GM23248 (cell line): ENCODE measurements at regions not wholly inside any gene's neighbourhood (a gene's known extent, or its start where the extent isn't known, plus 50 kb on each side); places are given as distances from the start of the nearest gene placed in this dataset.

Experiments
- DNase-seq: peaks from one replicate; pipeline ENCODE4 v3.0.0-alpha.2; 2015
- H2AFZ ChIP-seq: fragments of 200-600 bp; sonication (generic); 2 replicates; pipeline ENCODE4 v1.6.1; 2016; ENCODE audit warnings: antibody characterized with exemption
- H3F3A ChIP-seq: fragments of 200-600 bp; sonication (generic); 2 replicates; pipeline ENCODE4 v1.6.1; 2016; ENCODE audit warnings: mild to moderate bottlenecking, antibody characterized with exemption, mixed run types; ENCODE audit not compliant: insufficient read depth
- H3K27ac ChIP-seq: fragments of 200-600 bp; sonication (generic); 2 replicates; pipeline ENCODE4 v1.5.1; 2016; ENCODE audit warnings: mild to moderate bottlenecking
- H3K27me3 ChIP-seq: fragments of 200-600 bp; sonication (generic); replicated peaks from 2 replicates; pipeline ENCODE4 v1.6.1; 2016; ENCODE audit warnings: mild to moderate bottlenecking; ENCODE audit not compliant: insufficient read depth
- H3K36me3 ChIP-seq: fragments of 200-600 bp; sonication (generic); 2 replicates; pipeline ENCODE4 v1.6.1; 2016; ENCODE audit warnings: low read depth, mild to moderate bottlenecking
- H3K4me1 ChIP-seq: fragments of 200-600 bp; sonication (generic); 2 replicates; pipeline ENCODE4 v1.6.1; 2016; ENCODE audit warnings: mild to moderate bottlenecking; ENCODE audit not compliant: insufficient read depth
- H3K4me2 ChIP-seq: fragments of 200-600 bp; sonication (generic); one replicate; pipeline ENCODE4 v1.6.1; 2016; ENCODE audit warnings: mild to moderate bottlenecking; ENCODE audit not compliant: unreplicated experiment
- H3K4me3 ChIP-seq: fragments of 200-600 bp; sonication (generic); 2 replicates; pipeline ENCODE4 v1.5.1; 2016; ENCODE audit warnings: mild to moderate bottlenecking
- H3K79me2 ChIP-seq: fragments of 200-600 bp; sonication (generic); 2 replicates; pipeline ENCODE4 v1.6.1; 2016; ENCODE audit warnings: mild to moderate bottlenecking; ENCODE audit not compliant: insufficient read depth
- H3K9ac ChIP-seq: fragments of 200-600 bp; sonication (generic); 2 replicates; pipeline ENCODE4 v1.6.1; 2016; ENCODE audit warnings: mild to moderate bottlenecking
- H3K9me2 ChIP-seq: fragments of 200-600 bp; sonication (generic); 2 replicates; pipeline ENCODE4 v1.6.1; 2016; ENCODE audit warnings: mixed run types, mild to moderate bottlenecking, moderate library complexity; ENCODE audit not compliant: insufficient read depth
- H3K9me3 ChIP-seq: fragments of 200-600 bp; sonication (generic); one replicate; pipeline ENCODE4 v1.6.1; 2017; ENCODE audit warnings: low read depth
- H4K20me1 ChIP-seq: fragments of 200-600 bp; sonication (generic); 2 replicates; pipeline ENCODE4 v1.6.0; 2016; ENCODE audit not compliant: insufficient read depth
- EZH2 ChIP-seq: fragments of 200-600 bp; sonication (generic); IDR thresholded peaks from 2 replicates; pipeline ENCODE4 v1.6.1; 2018; ENCODE audit warnings: antibody characterized with exemption, mild to moderate bottlenecking; ENCODE audit not compliant: insufficient read depth, poor library complexity, severe bottlenecking
- EZH2phosphoT487 ChIP-seq: fragments of 200-600 bp; sonication (generic); IDR thresholded peaks from 2 replicates; pipeline ENCODE4 v1.6.1; 2018; ENCODE audit warnings: antibody characterized with exemption, moderate library complexity, mild to moderate bottlenecking, low read depth; ENCODE audit not compliant: insufficient read depth
- WGBS, 2 experiments: methylation state at CpG; one replicate each; pipeline ENCODE4 v1.1.6; 2015 to 2017; ENCODE audit warnings: low lambda C conversion rate in 2 of 2, low coverage in 1 of 2; ENCODE audit errors: missing lambda C conversion rate in 2 of 2; 5-methylcytosine and 5-hydroxymethylcytosine counted together
- in situ Hi-C: fragments of 300-500 bp; cut with MboI; formaldehyde crosslinking; loops from 2 replicates; pipeline ENCODE4 v1.15.0; 2020

- H3K79me2 ChIP-seq, result no peaks in the 10 kb centered on the region
- H3F3A ChIP-seq, result no peaks in the 10 kb centered on the region
- no peaks in the 10 kb centered on the region for H3K36me3 ChIP-seq
- DNase-seq, result no peak
- H3K9ac ChIP-seq, result no peak overlapping the region
- no peaks in the 10 kb centered on the region for H3K9me3 ChIP-seq
- H4K20me1 ChIP-seq, result no peaks in the 10 kb centered on the region
- 0 to 8% methylated on average over 1 of the region's 1 CpG for WGBS, 2 experiments
- no peak for TF ChIP-seq EZH2
- H3K9me2 ChIP-seq, result no peaks in the 10 kb centered on the region
- in situ Hi-C loops, result no loop called here
- no peak overlapping the region for H2AFZ ChIP-seq
- no peaks in the 10 kb centered on the region for H3K27me3 ChIP-seq
- H3K27ac ChIP-seq, result no peak overlapping the region
- H3K4me2 ChIP-seq, result no peak overlapping the region
- no peaks in the 10 kb centered on the region for H3K4me1 ChIP-seq
- no peak overlapping the region for H3K4me3 ChIP-seq
Measured at GRCh38 chr11:21806508-21806907, 386.4 kb upstream of the ANO5 start.

- no peak for TF ChIP-seq EZH2phosphoT487
- TF ChIP-seq EZH2, result no peak
Measured at GRCh38 chr11:21806947-21807346, 385.9 kb upstream of the ANO5 start.

GRCh38 chr11:21807350-21807749, 385.5 kb upstream of the ANO5 start:
- Histone ChIP-seq H3K9ac (no peak overlapping the region), H3K9me3 (no peaks in the 10 kb centered on the region), H3K4me1 (no peaks in the 10 kb centered on the region), H3F3A (no peaks in the 10 kb centered on the region), H3K27me3 (no peaks in the 10 kb centered on the region), H3K9me2 (no peaks in the 10 kb centered on the region), H3K36me3 (no peaks in the 10 kb centered on the region), H3K4me2 (no peak overlapping the region), H2AFZ (no peak overlapping the region), H3K4me3 (no peak overlapping the region), H4K20me1 (no peaks in the 10 kb centered on the region), H3K27ac (no peak overlapping the region), H3K79me2 (no peaks in the 10 kb centered on the region)
- 10 to 11% methylated on average over 2 of the region's 2 CpGs for WGBS, 2 experiments
- DNase-seq, result no peak
- no peak for TF ChIP-seq EZH2
- no peak for TF ChIP-seq EZH2phosphoT487
- in situ Hi-C loops, result no loop called here

More at GRCh38 chr11:21806947-21807346, 385.9 kb upstream of the ANO5 start:
- no peaks in the 10 kb centered on the region for H4K20me1 ChIP-seq
- no peaks in the 10 kb centered on the region for H3F3A ChIP-seq
- no peaks in the 10 kb centered on the region for H3K79me2 ChIP-seq
- no peak overlapping the region for H3K27ac ChIP-seq
- no peaks in the 10 kb centered on the region for H3K4me1 ChIP-seq
- no peaks in the 10 kb centered on the region for H3K36me3 ChIP-seq
- no peak overlapping the region for H3K9ac ChIP-seq
- no peak for DNase-seq
- H3K27me3 ChIP-seq, result no peaks in the 10 kb centered on the region
- WGBS, 2 experiments, result 7 to 18% methylated on average over 1 of the region's 1 CpG
- no peak overlapping the region for H3K4me2 ChIP-seq
- no peaks in the 10 kb centered on the region for H3K9me3 ChIP-seq
- H3K4me3 ChIP-seq, result no peak overlapping the region
- no peak overlapping the region for H2AFZ ChIP-seq
- no peaks in the 10 kb centered on the region for H3K9me2 ChIP-seq
- in situ Hi-C loops, result no loop called here

- no peak overlapping the region for H3K27ac ChIP-seq
- DNase-seq, result no peak
- 39 to 42% methylated on average over 7 of the region's 7 CpGs for WGBS, 2 experiments
- TF ChIP-seq EZH2 (no peak), EZH2phosphoT487 (no peak)
- in situ Hi-C loops, result no loop called here
- no peaks in the 10 kb centered on the region for H3K4me1 ChIP-seq
- no peaks in the 10 kb centered on the region for H3K9me3 ChIP-seq
- no peaks in the 10 kb centered on the region for H3K9me2 ChIP-seq
- no peaks in the 10 kb centered on the region for H3K36me3 ChIP-seq
- no peak overlapping the region for H3K9ac ChIP-seq
- H3K27me3 ChIP-seq, result no peaks in the 10 kb centered on the region
- H3K4me3 ChIP-seq, result no peak overlapping the region
- H3K4me2 ChIP-seq, result no peak overlapping the region
- no peaks in the 10 kb centered on the region for H3K79me2 ChIP-seq
- no peak overlapping the region for H2AFZ ChIP-seq
- no peaks in the 10 kb centered on the region for H3F3A ChIP-seq
- no peaks in the 10 kb centered on the region for H4K20me1 ChIP-seq
Measured at GRCh38 chr11:21810650-21811049, 382.2 kb upstream of the ANO5 start.

- Histone ChIP-seq H3K9ac (no peak overlapping the region), H3K4me1 (no peaks in the 10 kb centered on the region), H3K9me3 (no peaks in the 10 kb centered on the region), H3F3A (no peaks in the 10 kb centered on the region), H2AFZ (no peak overlapping the region), H3K79me2 (no peaks in the 10 kb centered on the region), H4K20me1 (no peaks in the 10 kb centered on the region), H3K36me3 (no peaks in the 10 kb centered on the region), H3K9me2 (no peaks in the 10 kb centered on the region), H3K4me3 (no peak overlapping the region), H3K27ac (no peak overlapping the region), H3K27me3 (no peaks in the 10 kb centered on the region), H3K4me2 (no peak overlapping the region)
- TF ChIP-seq EZH2phosphoT487, result no peak
- TF ChIP-seq EZH2, result no peak
- WGBS, 2 experiments, result 14 to 19% methylated on average over 4 of the region's 4 CpGs
- no peak for DNase-seq
- in situ Hi-C loops, result no loop called here
Measured at GRCh38 chr11:21811572-21811971, 381.3 kb upstream of the ANO5 start.
